K562 (cell line): ENCODE measurements at regions not wholly inside any gene's neighbourhood (a gene's known extent, or its start where the extent isn't known, plus 50 kb on each side); places are given as distances from the start of the nearest gene placed in this dataset.

Experiments
- ATAC-seq: fragments of 200-7000 bp; cut with Tn5 transposase; 3 replicates; pipeline ENCODE4 v1.9.1; 2020; ENCODE audit warnings: moderate library complexity
- BruUV-seq: library from RNA; stranded (reverse); fragments of 400-500 nt; replicated peaks from 2 replicates; lab custom pipeline; 2021; lab: Mats Ljungman, UMichigan
- CTCF ChIA-PET: fragments of 300-600 bp; formaldehyde crosslinking; extraction: SDS; loops from one replicate; lab custom pipeline; 2021; ENCODE audit warnings: low intra/inter-chr PET ratio; lab: Yijun Ruan, JAX
- POLR2A ChIA-PET: fragments of 300-600, 350-650 bp; sonication (Branson Sonifier 250); formaldehyde crosslinking; extraction: SDS; loops from one replicate; lab custom pipeline; 2021; ENCODE audit warnings: antibody characterized with exemption, inconsistent platforms; lab: Yijun Ruan, JAX
- DNase-seq, 4 experiments: peaks; one replicate each; pipeline versions ENCODE4 v3.0.0 to v3.0.0-alpha.2; 2011 to 2018; ENCODE audit warnings: low spot score in 3 of 4, mixed read lengths in 3 of 4; ENCODE audit errors: extremely low read depth in 1 of 4
- FAIRE-seq: peaks from 2 replicates; lab custom pipeline; 2011; peaks lifted over from hg19 to GRCh38; lab: Jason Lieb, UNC
- H2AFZ ChIP-seq: 2 replicates; pipeline ENCODE4 v1.6.0; 2011; ENCODE audit warnings: low read depth, low read length, control low read depth, inconsistent platforms
- H3K27ac ChIP-seq: fragments of 200-600 bp; 3 replicates; pipeline ENCODE4 v1.8.0; 2011; ENCODE audit warnings: low read depth, mild to moderate bottlenecking, control low read depth, inconsistent platforms, low read length, moderate library complexity, mixed read lengths; ENCODE audit errors: extremely low read depth
- H3K27me3 ChIP-seq, 2 experiments: fragments of 300-600 bp in 1 of 2; 2 replicates in 1 of 2; 3 replicates in 1 of 2; pipeline versions ENCODE4 v1.6.0 to v1.8.0; 2011; ENCODE audit warnings: inconsistent platforms in 2 of 2, low read length in 2 of 2, mild to moderate bottlenecking in 1 of 2, mixed read lengths in 1 of 2, moderate library complexity in 1 of 2; ENCODE audit not compliant: control insufficient read depth in 2 of 2, insufficient read depth in 2 of 2
- H3K36me3 ChIP-seq: fragments of 300-600 bp; 3 replicates; pipeline ENCODE4 v1.8.0; 2011; ENCODE audit warnings: mild to moderate bottlenecking, low read length, inconsistent platforms; ENCODE audit not compliant: control insufficient read depth, insufficient read depth
- H3K4me1 ChIP-seq, 2 experiments: fragments of 200-600 bp in 1 of 2; replicated peaks in 1 of 2; 2 replicates in 1 of 2; 3 replicates in 1 of 2; pipeline versions ENCODE4 v1.5.1 to v1.8.0; 2011; ENCODE audit warnings: inconsistent platforms in 2 of 2, low read length in 2 of 2, mild to moderate bottlenecking in 1 of 2, mixed read lengths in 1 of 2, moderate library complexity in 1 of 2; ENCODE audit not compliant: control insufficient read depth in 2 of 2, insufficient read depth in 2 of 2
- H3K4me2 ChIP-seq: 2 replicates; pipeline ENCODE4 v1.6.1; 2011; ENCODE audit warnings: low read length, control low read depth, inconsistent platforms, mixed read lengths; ENCODE audit not compliant: insufficient read depth
- H3K4me3 ChIP-seq: fragments of 200-600 bp; sonication (generic), shearing (Covaris generic); 2 replicates; pipeline ENCODE4 v1.5.1; 2016; ENCODE audit warnings: control low read depth, inconsistent platforms
- H3K79me2 ChIP-seq: fragments of 200-600 bp; 3 replicates; pipeline ENCODE4 v1.8.0; 2011; ENCODE audit warnings: low read length, inconsistent platforms; ENCODE audit not compliant: control insufficient read depth, insufficient read depth
- H3K9ac ChIP-seq, 2 experiments: 2 replicates each; pipeline versions ENCODE4 v1.6.0 to v1.6.1; 2011; ENCODE audit warnings: low read depth in 2 of 2, low read length in 2 of 2, control low read depth in 1 of 2, inconsistent platforms in 1 of 2, mild to moderate bottlenecking in 1 of 2, mixed read lengths in 1 of 2; ENCODE audit not compliant: insufficient read depth in 1 of 2
- H3K9me1 ChIP-seq: one replicate; pipeline ENCODE4 v1.6.0; 2011; ENCODE audit warnings: inconsistent platforms, mild to moderate bottlenecking, low read length, moderate library complexity; ENCODE audit not compliant: control insufficient read depth, insufficient read depth
- H3K9me3 ChIP-seq: replicated peaks from 2 replicates; pipeline ENCODE4 v1.5.1; 2011; ENCODE audit warnings: low read depth, low read length, inconsistent platforms; ENCODE audit not compliant: control insufficient read depth, insufficient read depth
- H4K20me1 ChIP-seq: replicated peaks from 2 replicates; pipeline ENCODE4 v1.6.1; 2011; ENCODE audit warnings: low read length, inconsistent platforms, mixed read lengths; ENCODE audit not compliant: control insufficient read depth, insufficient read depth
- CEBPG ChIP-seq, 3 experiments: fragments of 200-800 bp in 1 of 3; sonication (Bioruptor generic) in 1 of 3; sonication (generic) in 1 of 3; formaldehyde crosslinking in 1 of 3; IDR thresholded peaks in 2 of 3; conservative IDR thresholded peaks in 1 of 3; 2 replicates each; pipeline versions ENCODE4 v1.6.1 to v1.8.0; 2016 to 2022; ENCODE audit warnings: missing compliant biosample characterization in 2 of 3, missing genetic modification characterization in 2 of 3, mild to moderate bottlenecking in 1 of 3, missing genetic modification reagents in 1 of 3
- E2F3 ChIP-seq: fragments of 250-450 bp; sonication (Bioruptor Pico); IDR thresholded peaks from 2 replicates; pipeline ENCODE4 v1.4.0; 2020; ENCODE audit warnings: mild to moderate bottlenecking
- FOXP1 ChIP-seq: sonication (generic); formaldehyde crosslinking; IDR thresholded peaks from 2 replicates; pipeline ENCODE4 v1.8.0; 2022; ENCODE audit warnings: mild to moderate bottlenecking, missing genetic modification reagents
- KHSRP ChIP-seq: fragments of 450-650 bp; IDR thresholded peaks from 2 replicates; pipeline ENCODE4 v1.6.1; 2017
- POLR2H ChIP-seq: IDR thresholded peaks from 2 replicates; pipeline ENCODE4 v1.6.1; 2016; ENCODE audit warnings: missing genetic modification characterization, low read depth, mild to moderate bottlenecking, control low read depth, missing compliant biosample characterization, moderate library complexity
- RHOXF2B ChIP-seq: fragments of 250-450 bp; sonication (Bioruptor Pico); conservative IDR thresholded peaks from 2 replicates; pipeline ENCODE4 v1.5.1; 2021
- SAFB ChIP-seq: fragments of 200-400 bp; formaldehyde crosslinking; IDR thresholded peaks from 2 replicates; pipeline ENCODE4 v1.6.1; 2017; ENCODE audit warnings: low read depth, low read length, borderline replicate concordance
- ZBTB7A ChIP-seq: IDR thresholded peaks from 2 replicates; pipeline ENCODE4 v1.6.1; 2011; ENCODE audit warnings: low read depth, mild to moderate bottlenecking, low read length, moderate library complexity, borderline replicate concordance; ENCODE audit not compliant: control insufficient read depth
- ZNF197 ChIP-seq: fragments of 200-800 bp; sonication (Bioruptor generic); IDR thresholded peaks from 2 replicates; pipeline ENCODE4 v1.6.1; 2016; ENCODE audit warnings: low read depth, missing genetic modification characterization, missing compliant biosample characterization
- ZNF395 ChIP-seq: fragments of 200-800 bp; sonication (Bioruptor generic); IDR thresholded peaks from 2 replicates; pipeline ENCODE4 v1.6.1; 2017; ENCODE audit warnings: missing genetic modification characterization, missing compliant biosample characterization
- in situ Hi-C: fragments of 300-500 bp; cut with MboI; formaldehyde crosslinking; loops from 4 replicates; pipeline ENCODE4 v1.15.0; 2018; ENCODE audit warnings: inconsistent platforms, mixed read lengths
- intact Hi-C: fragments of 100-400 bp; cut with micrococcal nuclease; formaldehyde crosslinking; loops from 2 replicates; pipeline ENCODE4 v1.14.2; 2022
- TF ChIP-seq, protein P1 (sequence below): fragments of 450-650 bp; formaldehyde crosslinking; IDR thresholded peaks from 2 replicates; pipeline ENCODE4 v1.4.0; 2022; ENCODE audit warnings: mild to moderate bottlenecking, moderate library complexity
- TF ChIP-seq, protein P2 (sequence below): fragments of 250-450 bp; sonication (Bioruptor Pico); IDR thresholded peaks from 2 replicates; pipeline ENCODE4 v1.4.0; 2020; ENCODE audit warnings: mild to moderate bottlenecking

DNA sequence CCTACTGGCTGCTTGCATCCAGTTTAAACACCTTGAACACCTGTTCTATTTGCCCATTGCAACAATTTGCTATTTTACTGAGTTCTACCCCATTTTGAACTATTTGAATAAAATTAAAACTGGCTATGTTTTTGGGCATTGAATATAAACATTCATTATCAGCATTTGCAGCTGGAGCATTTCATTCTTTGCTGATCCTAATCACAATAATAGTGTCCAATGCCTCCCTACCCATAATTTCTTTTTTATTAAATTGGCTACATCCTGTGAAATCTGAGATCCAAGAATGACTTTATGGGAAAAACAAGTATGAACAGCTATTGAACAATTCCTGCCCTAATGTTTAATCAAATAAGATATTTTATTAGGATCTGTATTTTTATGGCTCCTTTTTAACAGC lies 447.9 kb downstream of the PLA2G4A start:
- no peak for DNase-seq
- Histone ChIP-seq H3K4me1 (no peaks in the 10 kb centered on the region), H3K36me3 (no peaks in the 10 kb centered on the region), H3K27me3 (no peaks in the 10 kb centered on the region), H3K4me3 (no peak overlapping the region), H2AFZ (no peak overlapping the region), H3K9ac (no peak overlapping the region), H3K4me2 (no peak overlapping the region), H3K27ac (no peak overlapping the region), H3K9me1 (no peaks in the 10 kb centered on the region), H3K9me3 (no peaks in the 10 kb centered on the region), H3K79me2 (no peaks in the 10 kb centered on the region), H4K20me1 (no peaks in the 10 kb centered on the region)
- in situ Hi-C loops (no loop called here), intact Hi-C loops (no loop called here)
- CTCF ChIA-PET = no interaction called here
- POLR2A ChIA-PET = no interaction called here
- ATAC-seq = no peak
- BruUV-seq = no TSS peak
- TF ChIP-seq E2F3 = no peak
- TF ChIP-seq, protein P1, sequence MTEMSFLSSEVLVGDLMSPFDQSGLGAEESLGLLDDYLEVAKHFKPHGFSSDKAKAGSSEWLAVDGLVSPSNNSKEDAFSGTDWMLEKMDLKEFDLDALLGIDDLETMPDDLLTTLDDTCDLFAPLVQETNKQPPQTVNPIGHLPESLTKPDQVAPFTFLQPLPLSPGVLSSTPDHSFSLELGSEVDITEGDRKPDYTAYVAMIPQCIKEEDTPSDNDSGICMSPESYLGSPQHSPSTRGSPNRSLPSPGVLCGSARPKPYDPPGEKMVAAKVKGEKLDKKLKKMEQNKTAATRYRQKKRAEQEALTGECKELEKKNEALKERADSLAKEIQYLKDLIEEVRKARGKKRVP = no peak
- TF ChIP-seq FOXP1 (CRISPR knock-in tag) = no peak
- no peak for TF ChIP-seq ZBTB7A
- TF ChIP-seq POLR2H = no peak
- TF ChIP-seq KHSRP = no peak
- TF ChIP-seq, protein P2, sequence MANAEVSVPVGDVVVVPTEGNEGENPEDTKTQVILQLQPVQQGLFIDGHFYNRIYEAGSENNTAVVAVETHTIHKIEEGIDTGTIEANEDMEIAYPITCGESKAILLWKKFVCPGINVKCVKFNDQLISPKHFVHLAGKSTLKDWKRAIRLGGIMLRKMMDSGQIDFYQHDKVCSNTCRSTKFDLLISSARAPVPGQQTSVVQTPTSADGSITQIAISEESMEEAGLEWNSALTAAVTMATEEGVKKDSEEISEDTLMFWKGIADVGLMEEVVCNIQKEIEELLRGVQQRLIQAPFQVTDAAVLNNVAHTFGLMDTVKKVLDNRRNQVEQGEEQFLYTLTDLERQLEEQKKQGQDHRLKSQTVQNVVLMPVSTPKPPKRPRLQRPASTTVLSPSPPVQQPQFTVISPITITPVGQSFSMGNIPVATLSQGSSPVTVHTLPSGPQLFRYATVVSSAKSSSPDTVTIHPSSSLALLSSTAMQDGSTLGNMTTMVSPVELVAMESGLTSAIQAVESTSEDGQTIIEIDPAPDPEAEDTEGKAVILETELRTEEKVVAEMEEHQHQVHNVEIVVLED = no peak
- no peak for TF ChIP-seq CEBPG (CRISPR knock-in tag; IDR thresholded peaks at IDR 0.05)
- TF ChIP-seq CEBPG (tag; conservative IDR thresholded peaks at IDR 0.05 in 1 of 2, IDR thresholded peaks at IDR 0.05 in 1 of 2) = no peak
- TF ChIP-seq ZNF197 (CRISPR knock-in tag) = no peak
- TF ChIP-seq SAFB = no peak
- TF ChIP-seq RHOXF2B (CRISPR knock-in tag) = no peak
- no peak for TF ChIP-seq ZNF395
- no peak for FAIRE-seq
